ENCODE measurements at regions not wholly inside any gene's neighbourhood (a gene's known extent, or its start where the extent isn't known, plus 50 kb on each side); places are given as distances from the start of the nearest gene placed in this dataset.
"Not testable (repeated sequence)": the region's sequence is repeated elsewhere in the genome, so short reads cannot be mapped to it uniquely, and the experiment has no call there.

DNA sequence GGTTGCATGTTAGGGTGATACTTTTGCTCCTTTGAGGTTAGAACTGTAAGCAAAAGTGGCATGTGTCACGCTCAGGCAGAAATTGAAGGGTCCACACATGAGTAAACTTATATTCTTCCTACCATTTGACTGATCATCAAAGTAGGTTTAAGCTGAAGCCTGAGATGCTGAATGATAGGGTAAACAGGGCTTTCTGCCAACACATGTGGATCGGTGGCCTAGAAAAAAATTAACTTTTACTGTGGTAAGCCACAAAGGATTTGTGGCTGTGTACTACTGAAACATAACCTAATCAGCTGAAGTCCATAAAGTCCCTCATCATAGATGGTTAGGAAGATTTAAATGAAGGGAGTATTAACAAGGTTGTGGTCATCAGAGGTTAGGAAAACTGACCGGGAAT, 1070.1 kb downstream of the STPG2 start:
- DNase-seq (ENCODE audit: low read depth), result peak; percentile 38

DNA sequence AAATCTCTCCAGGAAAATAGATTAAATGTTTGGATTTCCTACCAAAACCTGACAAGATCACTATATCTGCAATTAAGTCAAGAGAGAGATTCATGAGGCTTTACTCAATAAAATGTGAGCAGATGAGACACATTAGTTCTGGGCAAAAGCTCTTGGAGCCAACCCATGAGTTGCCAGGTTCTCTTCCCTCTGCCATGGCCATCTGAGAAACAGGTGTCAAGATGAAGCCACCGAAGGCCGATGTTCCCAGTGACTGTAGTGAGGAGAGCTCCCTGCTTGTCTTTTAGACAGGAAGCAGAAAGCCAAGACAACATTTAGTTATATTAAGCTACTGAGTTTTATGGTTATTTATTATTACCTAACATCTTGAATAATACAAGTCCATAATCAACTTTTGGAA, 1068.7 kb downstream of the STPG2 start:
- no peak for DNase-seq (ENCODE audit: low read depth)

DNA sequence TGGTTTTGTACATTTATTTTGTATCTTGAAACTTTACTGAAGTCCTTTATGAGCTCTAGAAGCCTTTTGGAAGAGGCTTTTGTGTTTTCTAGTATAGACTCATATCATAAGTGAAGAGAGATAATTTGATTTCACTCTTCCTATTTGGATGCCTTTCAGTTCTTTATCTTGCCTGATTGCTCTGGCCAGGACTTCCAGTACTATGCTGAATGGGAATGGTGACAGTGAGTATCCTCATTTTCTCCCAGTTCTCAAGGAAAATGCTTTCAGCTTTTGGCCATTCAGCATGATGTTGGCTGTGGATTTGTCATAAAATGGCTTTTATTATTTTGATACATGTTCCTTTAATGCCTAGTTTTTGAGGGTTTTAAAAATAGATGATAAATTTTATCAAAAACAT, 1061.3 kb downstream of the STPG2 start:
- no peak for DNase-seq (ENCODE audit: low read depth)

DNA sequence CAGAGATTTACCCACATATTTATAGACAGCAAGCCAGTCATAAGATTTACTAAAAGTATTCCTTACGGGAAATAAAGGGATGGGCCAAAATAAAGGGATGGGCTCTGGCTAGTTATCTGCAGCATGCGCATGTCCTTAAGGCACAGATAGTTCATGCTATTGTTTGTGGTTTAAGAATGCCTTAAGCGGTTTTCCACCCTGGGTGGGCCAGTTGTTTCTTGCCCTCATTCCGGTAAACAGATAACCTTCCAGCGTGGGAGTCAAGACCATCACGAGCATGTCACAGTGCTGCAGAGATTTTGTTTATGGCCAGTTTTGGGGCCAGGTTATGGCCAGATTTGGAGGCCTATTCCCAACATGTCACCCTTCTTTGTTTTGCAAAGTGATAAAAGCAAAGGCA, 1046.2 kb downstream of the STPG2 start:
- not testable (repeated sequence) for DNase-seq (ENCODE audit: low read depth)

DNA sequence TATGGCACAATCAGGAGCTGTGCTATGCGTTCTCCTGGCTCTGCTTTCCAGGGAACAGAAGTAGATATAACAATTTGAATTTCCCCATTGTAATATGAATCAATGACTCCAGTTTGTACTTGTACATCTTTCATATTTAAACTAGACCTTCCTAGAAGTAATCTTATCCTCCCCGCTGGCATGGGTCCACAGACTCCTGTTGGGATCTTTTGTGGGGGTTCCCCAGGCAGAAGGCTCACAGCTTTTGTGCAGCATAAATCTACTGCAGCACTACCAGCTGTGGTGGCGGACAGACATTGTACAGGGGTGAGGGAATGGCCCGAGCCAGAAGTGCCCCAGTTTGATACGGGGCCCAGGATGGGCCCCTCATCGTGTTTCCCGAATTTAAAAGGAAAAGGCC, 1042.1 kb downstream of the STPG2 start:
- not testable (repeated sequence) for DNase-seq (ENCODE audit: low read depth)

DNA sequence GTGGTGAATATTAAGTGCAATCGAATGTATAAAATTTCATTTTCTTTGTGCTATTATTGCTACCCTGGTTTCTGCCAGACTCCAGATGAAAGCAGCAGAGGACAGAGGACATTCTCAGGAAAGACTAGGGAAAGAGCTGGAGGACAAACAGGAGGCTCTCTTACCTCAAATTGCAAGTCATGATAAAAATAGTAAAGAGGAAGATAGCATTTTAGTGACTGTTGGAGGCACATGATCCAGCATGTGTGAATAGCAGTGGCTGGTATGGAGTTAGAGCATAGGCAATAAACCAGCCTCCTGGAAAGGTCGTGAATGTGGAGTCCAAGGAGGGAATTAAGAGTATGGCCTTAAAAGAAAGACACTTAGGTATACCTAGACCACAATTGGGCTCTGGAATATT, 1040.0 kb downstream of the STPG2 start:
- no peak for DNase-seq (ENCODE audit: low read depth)

DNA sequence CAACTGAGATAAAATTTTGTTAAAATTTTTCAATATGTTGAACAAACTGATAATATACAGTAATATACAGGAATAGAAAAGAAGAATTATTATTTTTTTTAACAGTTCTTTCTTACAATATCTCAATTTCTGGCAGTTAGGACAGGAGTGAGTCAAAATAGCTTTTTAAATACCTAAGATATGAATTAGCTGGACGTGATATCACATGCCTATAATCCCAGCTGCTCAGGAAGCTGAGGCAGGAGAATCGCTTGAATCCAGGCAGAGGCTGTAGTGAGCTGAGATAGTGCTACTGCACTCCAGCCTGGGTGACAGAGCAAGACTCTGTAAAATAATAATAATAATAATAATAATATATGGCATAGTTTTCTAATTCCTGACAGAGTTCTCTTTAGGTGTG, 1039.3 kb downstream of the STPG2 start:
- no peak for DNase-seq (ENCODE audit: low read depth)

DNA sequence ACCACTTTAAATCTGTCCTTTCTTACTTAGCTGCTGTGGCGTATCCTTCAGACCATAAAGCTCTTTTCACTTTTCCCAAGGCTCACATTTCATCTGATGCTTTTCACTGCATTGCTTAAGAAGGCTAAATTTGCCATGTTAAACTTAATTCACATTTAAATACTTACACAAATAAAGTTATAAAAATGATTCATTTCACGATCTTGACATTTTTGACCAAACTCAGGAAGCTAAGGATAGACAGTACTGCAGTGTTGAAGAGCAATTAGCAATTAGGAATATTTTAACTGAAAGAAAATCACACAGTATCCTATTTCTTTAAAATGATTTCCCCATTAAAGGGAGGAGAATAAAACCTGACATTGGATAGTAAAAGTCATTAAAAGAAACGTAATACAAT, 1038.6 kb downstream of the STPG2 start:
- DNase-seq (ENCODE audit: low read depth), result no peak

DNA sequence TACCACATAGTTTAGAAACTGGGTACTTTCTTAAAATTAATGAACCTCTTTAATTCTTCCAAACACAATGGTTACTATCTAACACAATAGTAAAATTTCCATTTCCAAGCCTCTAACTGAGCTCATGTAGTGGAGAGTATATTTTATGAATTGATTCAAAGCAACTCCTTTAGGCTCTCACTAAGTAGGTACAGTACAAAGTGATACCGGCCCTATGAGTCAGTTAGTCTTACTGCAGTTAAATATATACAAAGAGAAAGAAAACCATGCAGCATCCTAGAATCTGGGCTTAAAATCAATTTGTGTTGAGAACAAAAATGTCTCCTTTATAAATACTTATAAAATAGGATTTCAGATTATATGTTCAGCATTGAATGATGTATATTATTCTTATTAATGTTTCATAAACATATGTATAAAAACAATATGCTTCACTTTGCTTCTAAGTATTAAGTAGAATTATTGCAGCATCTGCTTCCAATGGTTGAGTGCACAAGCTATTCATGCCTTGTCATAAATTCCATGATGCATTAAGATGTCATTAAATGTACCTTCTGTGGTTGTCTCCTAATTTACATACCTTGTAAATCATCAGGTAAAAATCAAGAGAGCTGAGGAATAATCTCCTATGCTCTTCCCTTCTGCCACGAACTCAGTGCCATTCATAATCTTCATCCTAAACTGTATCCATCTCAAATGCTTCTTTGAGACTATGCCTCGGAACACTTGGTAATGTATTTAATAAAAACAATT, 1037.8 kb downstream of the STPG2 start:
- no peak for DNase-seq (ENCODE audit: low read depth)

DNA sequence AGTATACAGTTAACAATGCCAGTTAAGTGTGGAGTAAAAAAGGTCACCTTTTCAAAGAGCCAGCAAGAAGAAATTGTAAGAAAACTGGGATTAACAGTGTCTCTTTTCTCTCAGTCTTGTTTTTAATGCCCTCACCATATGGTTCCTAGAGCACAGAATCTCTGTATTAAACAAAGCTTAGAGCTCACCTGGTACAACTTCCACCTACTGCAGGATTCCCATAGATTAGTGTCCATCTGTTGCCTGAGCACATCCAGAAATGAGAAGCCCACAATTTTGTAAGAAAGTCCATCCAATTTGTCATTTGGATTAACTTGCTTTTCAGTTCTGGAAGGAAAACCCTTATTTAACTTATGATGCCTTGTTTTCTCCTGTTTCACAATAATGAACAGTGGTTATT, 1037.1 kb downstream of the STPG2 start:
- no peak for DNase-seq (ENCODE audit: low read depth)

DNA sequence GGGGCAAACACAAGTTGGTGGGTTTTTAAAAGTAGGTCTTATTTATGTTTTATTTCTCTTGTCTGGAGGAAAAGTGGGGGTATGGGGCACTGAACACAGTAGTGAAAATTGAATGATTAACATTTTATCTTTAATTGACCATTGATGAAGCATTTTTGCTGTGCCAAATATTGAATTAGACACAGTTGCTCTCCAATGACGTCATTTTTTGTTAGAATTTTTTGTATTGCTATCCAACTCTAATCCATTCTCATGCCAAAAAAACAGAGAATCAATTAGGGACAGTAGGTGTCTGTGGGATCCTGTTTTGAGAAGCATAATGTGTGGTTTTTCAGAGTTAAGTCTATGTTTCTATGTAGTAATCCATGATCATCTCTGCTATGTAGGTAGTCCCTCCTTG, 1032.8 kb downstream of the STPG2 start:
- no peak for DNase-seq (ENCODE audit: low read depth)

DNA sequence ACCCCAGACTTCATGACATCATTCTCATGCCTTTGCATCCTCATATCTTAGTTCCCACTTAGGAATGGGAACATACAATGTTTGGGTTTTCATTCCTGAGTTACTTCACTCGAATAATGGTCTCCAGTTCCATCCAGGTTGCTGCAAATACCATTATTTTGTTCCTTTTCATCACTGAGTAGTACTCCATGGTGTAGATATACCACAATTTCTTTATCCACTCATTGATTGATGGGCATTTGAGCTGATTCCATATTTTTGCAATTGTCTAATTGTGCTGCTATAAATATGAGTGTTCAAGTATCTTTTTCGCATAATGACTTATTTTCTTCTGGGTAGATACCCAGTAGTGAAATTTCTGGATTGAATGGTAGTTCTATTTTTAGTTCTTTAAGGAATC, 1026.8 kb downstream of the STPG2 start:
- DNase-seq (ENCODE audit: low read depth), result no peak

DNA sequence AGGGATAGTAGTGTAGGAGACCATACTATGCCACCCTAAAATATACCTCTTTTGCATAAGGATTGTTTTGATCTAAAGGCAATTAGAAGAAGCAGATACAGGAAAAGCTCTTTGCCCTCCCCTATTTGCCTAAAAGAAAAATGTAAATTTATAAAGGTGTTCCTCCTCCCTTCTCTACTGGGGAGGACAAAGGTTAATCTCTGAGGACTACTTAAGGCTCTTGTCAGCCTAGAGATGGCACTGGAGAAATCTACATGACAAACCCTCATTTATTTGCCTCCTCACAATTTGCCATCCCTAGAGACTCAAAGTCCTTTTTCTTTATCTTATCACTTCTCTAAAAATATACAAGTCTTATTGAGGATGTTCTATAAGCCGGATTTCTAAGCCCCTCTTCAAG, 1021.8 kb downstream of the STPG2 start:
- no peak for DNase-seq (ENCODE audit: low read depth)

DNA sequence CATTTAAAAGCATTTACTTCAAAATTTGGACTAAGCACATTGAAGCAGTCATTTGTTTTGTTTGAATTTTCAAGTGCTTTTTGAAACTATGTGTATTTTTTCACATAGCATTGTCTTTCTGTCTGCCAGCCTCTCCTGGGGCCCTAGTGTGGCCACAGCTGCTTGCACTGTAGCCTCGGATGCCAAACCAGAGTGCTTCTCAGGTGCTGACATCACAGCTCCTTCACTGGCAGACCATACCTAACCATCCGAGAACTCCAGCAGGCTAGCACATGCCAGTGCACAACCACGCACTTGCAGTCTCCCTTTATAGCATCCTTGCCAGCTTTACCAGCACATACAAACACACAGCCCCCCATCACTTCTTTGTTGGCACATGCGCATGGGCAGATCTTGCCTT, 1019.7 kb downstream of the STPG2 start:
- DNase-seq (ENCODE audit: low read depth), result no peak

DNA sequence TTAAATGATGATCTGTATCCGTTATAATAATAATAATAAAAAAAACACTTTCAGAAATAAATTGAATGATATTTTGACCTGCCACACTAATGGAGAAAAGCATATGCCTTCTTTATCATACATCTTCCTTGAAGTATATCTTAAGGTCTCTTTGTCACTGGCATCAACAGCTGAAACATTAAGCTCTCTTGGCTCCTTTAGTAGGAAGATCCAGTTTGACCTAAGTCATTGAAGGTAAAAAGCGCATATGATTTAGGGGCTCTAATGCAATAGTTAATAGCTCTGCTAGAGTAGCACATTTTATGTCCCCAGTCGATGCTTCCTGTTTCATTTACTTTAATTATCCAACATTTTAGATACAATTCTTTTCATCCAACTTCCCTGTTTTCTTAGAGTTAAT, 1010.8 kb downstream of the STPG2 start:
- no peak for DNase-seq (ENCODE audit: low read depth)

DNA sequence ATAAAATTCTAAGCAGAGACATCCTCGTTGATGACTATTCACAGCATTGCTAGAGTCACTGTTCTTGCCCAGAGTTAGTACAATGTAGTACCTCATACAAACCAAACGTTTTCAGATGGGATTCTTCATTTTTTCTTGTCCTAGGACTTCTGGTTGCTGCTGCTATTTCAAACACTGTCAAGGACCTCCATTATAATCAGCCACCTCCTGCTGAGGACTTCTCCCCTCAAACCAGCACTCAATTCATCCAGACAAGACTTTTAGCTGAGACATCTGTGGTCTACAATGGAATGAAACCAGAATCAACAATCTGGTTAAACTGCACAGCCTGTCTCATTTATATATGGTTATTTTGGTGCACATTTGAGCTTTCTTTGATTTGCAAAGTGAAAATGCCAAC, 1008.8 kb downstream of the STPG2 start:
- DNase-seq (ENCODE audit: low read depth), result no peak

DNA sequence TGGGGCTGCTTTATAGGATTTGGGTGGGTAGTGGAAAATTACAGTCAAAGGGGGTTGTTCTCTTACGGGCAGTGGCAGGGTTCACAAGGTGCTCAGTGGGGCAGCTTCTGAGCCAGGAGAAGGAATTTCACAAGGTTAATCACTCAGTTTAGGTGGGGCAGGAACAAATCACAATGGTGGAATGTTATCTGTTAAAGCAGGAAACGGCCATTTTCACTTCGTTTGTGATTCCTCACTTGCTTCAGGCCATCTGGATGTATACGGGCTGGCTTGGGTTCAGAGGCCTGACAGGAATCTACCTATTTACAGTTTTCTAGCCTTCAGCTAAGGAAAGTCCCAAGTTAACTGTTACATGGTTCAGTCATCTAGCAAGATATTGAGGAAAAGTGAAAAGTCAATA, 1003.5 kb downstream of the STPG2 start:
- no peak for DNase-seq (ENCODE audit: low read depth)

DNA sequence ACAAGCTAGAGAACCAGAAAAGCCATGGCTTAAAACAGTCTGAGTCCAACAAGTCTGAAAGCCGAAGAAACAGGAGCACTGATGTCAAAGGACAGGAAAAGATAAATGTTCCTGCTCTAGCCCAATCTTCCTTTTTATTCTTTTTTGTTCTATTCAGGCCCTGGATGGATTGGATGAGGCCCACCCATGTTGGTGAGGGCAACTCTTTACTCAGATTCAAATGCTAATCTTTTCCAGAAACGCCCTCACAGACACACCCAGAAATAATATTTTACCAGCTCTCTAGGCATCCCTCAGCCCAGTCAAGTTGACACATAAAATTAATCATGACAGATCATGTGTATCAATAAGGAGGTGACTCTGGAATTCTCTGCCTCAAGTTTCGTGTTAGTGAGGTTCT, 1002.7 kb downstream of the STPG2 start:
- DNase-seq (ENCODE audit: low read depth), result no peak

DNA sequence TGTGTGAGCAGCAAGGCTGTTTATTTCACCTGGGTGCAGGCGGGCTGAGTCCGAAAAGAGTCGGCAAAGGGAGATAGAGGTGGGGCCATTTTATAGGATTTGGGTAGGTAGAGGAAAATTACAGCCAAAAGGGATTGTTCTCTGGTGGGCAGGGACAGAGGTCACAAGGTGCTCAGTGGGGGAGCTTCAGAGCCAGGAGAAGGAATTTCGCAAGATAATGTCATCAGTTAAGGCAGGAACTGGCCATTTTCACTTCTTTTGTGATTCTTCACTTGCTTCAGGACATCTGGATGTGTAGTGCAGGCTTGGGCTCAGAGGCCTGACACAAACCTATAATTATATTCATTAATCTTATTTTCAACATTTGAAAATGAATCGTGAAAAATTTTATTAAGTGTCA, 1001.9 kb downstream of the STPG2 start:
- DNase-seq (ENCODE audit: low read depth), result not testable (repeated sequence)

DNA sequence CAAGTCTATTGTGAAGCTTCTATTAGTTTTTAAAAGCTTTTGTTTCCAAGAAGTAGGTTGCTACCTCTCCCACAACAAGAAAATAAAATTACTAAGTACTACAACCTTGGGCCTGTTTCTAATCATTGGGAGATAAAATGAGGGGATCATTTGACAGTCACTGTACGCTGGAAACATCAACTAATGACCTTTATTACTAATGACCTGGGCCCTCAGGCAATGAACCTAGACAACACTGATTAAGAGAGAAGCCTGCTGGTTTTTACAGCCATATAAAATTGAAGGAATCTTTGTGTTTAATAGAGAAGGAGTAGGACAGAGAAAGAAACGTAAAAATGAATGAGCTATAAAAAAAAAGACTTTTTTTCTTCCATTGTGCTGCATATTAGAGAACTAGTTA, 1000.9 kb downstream of the STPG2 start:
- DNase-seq (ENCODE audit: low read depth), result no peak

DNA sequence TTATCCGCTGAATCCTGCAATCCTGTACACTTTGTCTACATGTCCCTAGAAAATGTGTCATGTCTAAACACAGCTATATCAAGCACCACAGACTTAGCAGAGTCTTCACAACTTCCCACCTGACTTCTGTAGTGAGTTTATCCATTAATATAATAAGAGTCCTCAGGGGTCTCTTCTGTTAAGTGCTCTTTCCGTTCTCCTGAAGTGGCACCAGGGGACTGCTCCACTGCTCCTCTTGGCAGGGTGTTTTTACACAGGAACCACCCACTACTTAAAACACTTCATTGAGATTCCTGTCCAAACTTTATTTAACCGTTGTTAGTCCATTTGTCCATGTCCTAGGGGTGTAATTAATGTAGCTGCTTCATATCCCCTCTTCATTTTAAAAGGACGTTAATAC, 1000.4 kb downstream of the STPG2 start:
- DNase-seq (ENCODE audit: low read depth), result no peak

DNA sequence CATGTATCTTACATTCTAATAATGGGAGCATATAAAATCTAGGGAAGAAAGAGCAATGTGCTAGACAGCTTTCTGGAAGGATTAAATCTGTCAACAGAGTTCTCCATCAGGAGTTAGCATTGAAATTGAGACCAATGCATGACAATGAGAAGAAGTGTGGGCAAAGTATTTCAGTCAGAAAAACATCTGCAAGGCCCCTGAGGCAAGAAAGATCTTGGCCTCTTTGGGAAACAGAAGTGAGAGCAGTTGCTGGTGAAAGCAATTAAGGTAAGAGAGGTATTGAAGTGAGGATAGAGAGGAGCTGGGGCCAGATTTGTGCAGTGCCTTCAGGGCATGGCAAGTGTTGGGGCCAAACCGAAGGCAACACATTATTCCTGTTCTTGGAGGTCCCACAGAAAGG, 999.1 kb downstream of the STPG2 start:
- no peak for DNase-seq (ENCODE audit: low read depth)

DNA sequence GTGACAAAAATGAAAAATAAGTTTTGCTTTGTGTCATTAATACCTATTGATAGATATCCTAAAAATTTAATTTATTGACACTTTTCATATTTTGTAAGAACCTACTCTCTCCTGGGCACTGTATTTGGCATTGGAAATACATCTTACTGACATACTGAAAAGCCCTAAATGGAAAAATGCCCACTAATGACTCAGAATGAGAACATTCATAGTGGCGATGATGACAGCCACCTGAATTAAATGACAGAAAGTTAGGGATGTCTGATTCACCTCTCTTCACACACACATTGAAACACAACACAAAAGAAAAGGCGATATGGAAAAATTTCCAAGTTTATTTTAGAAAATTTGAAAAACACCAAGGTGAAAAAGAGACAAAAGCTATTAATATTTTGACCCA, 992.3 kb downstream of the STPG2 start:
- peak; percentile 40 for DNase-seq (ENCODE audit: low read depth)

DNA sequence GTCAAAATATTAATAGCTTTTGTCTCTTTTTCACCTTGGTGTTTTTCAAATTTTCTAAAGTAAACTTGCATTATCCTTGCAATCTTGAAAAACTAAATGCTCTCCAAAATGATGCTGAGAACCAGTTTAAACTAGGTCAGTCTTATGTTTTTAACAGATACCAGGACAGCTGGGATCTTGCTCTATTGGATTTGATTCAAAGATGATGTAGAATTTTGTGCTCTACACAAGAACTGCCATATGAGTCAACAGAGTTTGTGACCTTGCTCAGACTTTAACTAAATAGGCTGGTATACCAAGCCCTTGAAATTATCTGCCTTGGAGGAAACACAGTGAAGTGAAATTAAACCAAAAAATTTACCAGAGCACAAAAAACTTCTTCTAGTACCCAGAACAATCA, 991.1 kb downstream of the STPG2 start:
- no peak for DNase-seq (ENCODE audit: low read depth)
